HG03342 (cell line): ENCODE measurements at regions not wholly inside any gene's neighbourhood (a gene's known extent, or its start where the extent isn't known, plus 50 kb on each side); places are given as distances from the start of the nearest gene placed in this dataset.
"Not testable (repeated sequence)": the region's sequence is repeated elsewhere in the genome, so short reads cannot be mapped to it uniquely, and the experiment has no call there.

Experiments
- ATAC-seq: cut with Tn5 transposase; IDR thresholded peaks from one replicate; pipeline ENCODE4 v1.9.1; 2021; ENCODE audit warnings: mild to moderate bottlenecking, moderate library complexity; ENCODE audit not compliant: unreplicated experiment

- no peak for ATAC-seq
These were observed 68.2 kb downstream of the ATP23 start for GRCh38 chr12:58009405-58010195.

GRCh38 chr12:58011676-58012075, 70.3 kb downstream of the ATP23 start:
- no peak for ATAC-seq

- ATAC-seq = not testable (repeated sequence)
These were observed 81.1 kb downstream of the ATP23 start for GRCh38 chr12:58022379-58023020.

- no peak for ATAC-seq
These were observed 84.1 kb downstream of the ATP23 start for GRCh38 chr12:58025431-58025830.

- no peak for ATAC-seq
These were observed 85.1 kb downstream of the ATP23 start for GRCh38 chr12:58026426-58026825.

- no peak for ATAC-seq
These were observed 85.8 kb downstream of the ATP23 start for GRCh38 chr12:58026897-58027891.

- no peak for ATAC-seq
These were observed 86.9 kb downstream of the ATP23 start for GRCh38 chr12:58028294-58028693.

- ATAC-seq = no peak
These were observed 87.9 kb downstream of the ATP23 start for GRCh38 chr12:58029260-58029659.

GRCh38 chr12:58030566-58031279, 89.4 kb downstream of the ATP23 start:
- no peak for ATAC-seq

- ATAC-seq = no peak
These were observed 90.8 kb downstream of the ATP23 start for GRCh38 chr12:58032156-58032555.

GRCh38 chr12:58033831-58034230, 92.5 kb downstream of the ATP23 start:
- ATAC-seq = no peak

GRCh38 chr12:58034311-58034710, 92.9 kb downstream of the ATP23 start:
- no peak for ATAC-seq

- no peak for ATAC-seq
These were observed 93.3 kb downstream of the ATP23 start for GRCh38 chr12:58034712-58035111.

GRCh38 chr12:58041441-58041840, 100.1 kb downstream of the ATP23 start:
- no peak for ATAC-seq

GRCh38 chr12:58044966-58045365, 103.6 kb downstream of the ATP23 start:
- ATAC-seq = no peak

- ATAC-seq = no peak
These were observed 104.9 kb downstream of the ATP23 start for GRCh38 chr12:58046271-58046670.

- ATAC-seq = no peak
These were observed 110.0 kb downstream of the ATP23 start for GRCh38 chr12:58051378-58051777.

GRCh38 chr12:58064666-58065065, 123.3 kb downstream of the ATP23 start:
- no peak for ATAC-seq

GRCh38 chr12:58066296-58066695, 124.9 kb downstream of the ATP23 start:
- ATAC-seq = no peak

- ATAC-seq = no peak
These were observed 126.4 kb downstream of the ATP23 start for GRCh38 chr12:58067610-58068387.
